Brain microvascular endothelial cell (primary cell): ENCODE measurements at regions not wholly inside any gene's neighbourhood (a gene's known extent, or its start where the extent isn't known, plus 50 kb on each side); places are given as distances from the start of the nearest gene placed in this dataset.

Source experiments
- DNase-seq: peaks from one replicate; pipeline ENCODE4 v3.0.0-alpha.2; 2020
- H3K27ac ChIP-seq: fragments of 250-450 bp; sonication (Bioruptor Pico); 2 replicates; pipeline ENCODE4 v1.5.1; 2020; ENCODE audit warnings: mild to moderate bottlenecking, moderate library complexity
- H3K27me3 ChIP-seq: fragments of 250-450 bp; sonication (Bioruptor Pico); replicated peaks from 2 replicates; pipeline ENCODE4 v1.5.1; 2020; ENCODE audit warnings: mild to moderate bottlenecking
- H3K36me3 ChIP-seq: fragments of 250-450 bp; sonication (Bioruptor Pico); replicated peaks from 2 replicates; pipeline ENCODE4 v1.5.1; 2020; ENCODE audit warnings: mild to moderate bottlenecking
- H3K4me3 ChIP-seq: 2 replicates; pipeline ENCODE4 v1.5.1; 2011; ENCODE audit warnings: low read depth, mild to moderate bottlenecking, control low read depth, low read length, moderate library complexity
- in situ Hi-C: cut with HindIII; loops from 2 replicates; pipeline ENCODE4 v1.10.0; 2017; ENCODE audit warnings: low sequenced_read_pairs, low pct_ligation_motif_present
- TF ChIP-seq, protein P1 (sequence below): IDR thresholded peaks from 2 replicates; pipeline ENCODE4 v1.5.1; 2011; ENCODE audit warnings: low read depth, mild to moderate bottlenecking, moderate library complexity, low read length, control low read depth, inconsistent platforms; ENCODE audit errors: missing control alignments

DNA sequence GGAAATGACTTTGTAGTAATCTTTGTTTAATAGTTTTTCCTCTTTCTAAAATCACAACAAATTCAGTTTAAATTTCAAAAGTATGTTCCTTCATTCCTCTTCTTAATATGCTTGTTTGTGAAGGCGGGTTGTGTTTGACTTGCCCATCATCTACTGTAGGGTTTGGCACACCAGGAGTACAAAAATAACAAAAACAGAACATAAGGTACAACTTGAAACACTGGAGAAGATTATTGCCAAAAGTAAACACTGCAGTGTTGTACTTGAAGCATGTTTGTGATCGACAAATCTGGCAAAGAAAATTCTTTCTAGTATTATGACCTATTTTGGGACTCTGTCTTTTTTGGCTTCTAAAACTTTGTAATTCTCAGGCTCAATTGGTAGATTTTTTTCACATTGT is 518.6 kb downstream of the SLITRK5 start:
- in situ Hi-C loops, result no loop called here
- H3K27ac ChIP-seq, result no peak overlapping the region
- TF ChIP-seq, protein P1, sequence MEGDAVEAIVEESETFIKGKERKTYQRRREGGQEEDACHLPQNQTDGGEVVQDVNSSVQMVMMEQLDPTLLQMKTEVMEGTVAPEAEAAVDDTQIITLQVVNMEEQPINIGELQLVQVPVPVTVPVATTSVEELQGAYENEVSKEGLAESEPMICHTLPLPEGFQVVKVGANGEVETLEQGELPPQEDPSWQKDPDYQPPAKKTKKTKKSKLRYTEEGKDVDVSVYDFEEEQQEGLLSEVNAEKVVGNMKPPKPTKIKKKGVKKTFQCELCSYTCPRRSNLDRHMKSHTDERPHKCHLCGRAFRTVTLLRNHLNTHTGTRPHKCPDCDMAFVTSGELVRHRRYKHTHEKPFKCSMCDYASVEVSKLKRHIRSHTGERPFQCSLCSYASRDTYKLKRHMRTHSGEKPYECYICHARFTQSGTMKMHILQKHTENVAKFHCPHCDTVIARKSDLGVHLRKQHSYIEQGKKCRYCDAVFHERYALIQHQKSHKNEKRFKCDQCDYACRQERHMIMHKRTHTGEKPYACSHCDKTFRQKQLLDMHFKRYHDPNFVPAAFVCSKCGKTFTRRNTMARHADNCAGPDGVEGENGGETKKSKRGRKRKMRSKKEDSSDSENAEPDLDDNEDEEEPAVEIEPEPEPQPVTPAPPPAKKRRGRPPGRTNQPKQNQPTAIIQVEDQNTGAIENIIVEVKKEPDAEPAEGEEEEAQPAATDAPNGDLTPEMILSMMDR, result no peak
- H3K4me3 ChIP-seq, result no peak overlapping the region
- no peaks in the 10 kb centered on the region for H3K27me3 ChIP-seq
- DNase-seq, result no peak
- H3K36me3 ChIP-seq, result no peaks in the 10 kb centered on the region

GRCh38 chr13:88196106-88196505 is 524.9 kb downstream of the SLITRK5 start:
- H3K4me3 ChIP-seq, result no peak overlapping the region

DNA sequence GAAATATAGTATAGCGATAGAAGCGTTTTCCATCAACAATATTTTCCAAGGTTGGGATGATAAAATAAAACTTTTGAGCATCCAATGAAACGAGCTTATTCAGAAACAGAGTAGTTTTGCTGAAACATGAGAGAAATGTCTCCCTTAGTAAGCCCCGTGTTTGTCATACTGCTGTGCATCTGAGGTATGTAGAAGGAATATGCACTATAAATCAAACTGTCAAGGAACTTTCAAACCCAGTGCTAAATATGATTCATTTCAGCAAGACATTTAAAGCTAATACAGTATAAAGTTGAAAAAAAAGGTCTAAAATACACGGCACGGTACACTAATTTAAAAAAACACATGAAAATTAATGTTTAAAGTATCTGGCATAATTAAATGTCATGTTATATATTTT is 546.2 kb downstream of the SLITRK5 start:
- in situ Hi-C loops, result no loop called here
- no peaks in the 10 kb centered on the region for H3K36me3 ChIP-seq

More at GRCh38 chr13:88196106-88196505, 524.9 kb downstream of the SLITRK5 start:
- no peak for DNase-seq
- in situ Hi-C loops, result no loop called here
- Histone ChIP-seq H3K36me3 (no peaks in the 10 kb centered on the region), H3K27ac (no peak overlapping the region), H3K27me3 (no peaks in the 10 kb centered on the region)
- TF ChIP-seq, protein P1, result peak; percentile 26

GRCh38 chr13:88217883-88218282 is 546.7 kb downstream of the SLITRK5 start:
- Histone ChIP-seq H3K36me3 (no peaks in the 10 kb centered on the region), H3K4me3 (no peak overlapping the region), H3K27me3 (no peaks in the 10 kb centered on the region), H3K27ac (no peak overlapping the region)
- TF ChIP-seq, protein P1, result no peak
- in situ Hi-C loops, result no loop called here
- DNase-seq, result no peak

More for the DNA sequence above, 546.2 kb downstream of the SLITRK5 start:
- Histone ChIP-seq H3K27me3 (no peaks in the 10 kb centered on the region), H3K4me3 (no peak overlapping the region), H3K27ac (no peak overlapping the region)
- TF ChIP-seq, protein P1, result no peak
- no peak for DNase-seq

DNA sequence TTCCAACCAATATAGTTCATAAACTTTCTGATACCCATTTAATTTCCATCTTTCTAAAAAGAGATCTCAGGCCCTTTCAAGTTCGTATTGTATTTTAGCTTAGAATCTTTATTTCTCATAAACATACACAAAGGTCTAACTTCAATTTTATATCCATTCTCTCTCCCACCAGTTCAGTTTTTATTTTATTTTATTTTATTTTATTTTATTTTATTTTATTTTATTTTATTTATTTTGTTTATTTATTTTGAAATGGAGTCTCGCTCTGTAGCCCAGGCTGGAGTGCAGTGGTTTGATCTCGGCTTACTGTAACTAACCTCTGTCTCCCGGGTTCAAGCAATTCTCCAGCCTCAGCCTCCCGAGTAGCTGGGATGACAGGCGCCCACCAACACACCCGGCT is 552.8 kb downstream of the SLITRK5 start:
- no peaks in the 10 kb centered on the region for H3K36me3 ChIP-seq
- TF ChIP-seq, protein P1, result no peak
- no peaks in the 10 kb centered on the region for H3K27me3 ChIP-seq
- H3K4me3 ChIP-seq, result no peak overlapping the region
- no peak overlapping the region for H3K27ac ChIP-seq
- DNase-seq, result no peak
- in situ Hi-C loops, result no loop called here

- no peak for DNase-seq
- Histone ChIP-seq H3K36me3 (no peaks in the 10 kb centered on the region), H3K27me3 (no peaks in the 10 kb centered on the region), H3K27ac (no peak overlapping the region), H3K4me3 (no peak overlapping the region)
- in situ Hi-C loops, result no loop called here
- TF ChIP-seq, protein P1, result no peak
Measured at GRCh38 chr13:88235441-88235840, 564.3 kb downstream of the SLITRK5 start.
